HG02763 (cell line): ENCODE measurements at regions not wholly inside any gene's neighbourhood (a gene's known extent, or its start where the extent isn't known, plus 50 kb on each side); places are given as distances from the start of the nearest gene placed in this dataset.
"Not testable (repeated sequence)": the region's sequence is repeated elsewhere in the genome, so short reads cannot be mapped to it uniquely, and the experiment has no call there.

ENCODE experiments used
- ATAC-seq: cut with Tn5 transposase; IDR thresholded peaks from one replicate; pipeline ENCODE4 v1.9.1; 2021; ENCODE audit warnings: mild to moderate bottlenecking, moderate library complexity; ENCODE audit not compliant: unreplicated experiment

DNA sequence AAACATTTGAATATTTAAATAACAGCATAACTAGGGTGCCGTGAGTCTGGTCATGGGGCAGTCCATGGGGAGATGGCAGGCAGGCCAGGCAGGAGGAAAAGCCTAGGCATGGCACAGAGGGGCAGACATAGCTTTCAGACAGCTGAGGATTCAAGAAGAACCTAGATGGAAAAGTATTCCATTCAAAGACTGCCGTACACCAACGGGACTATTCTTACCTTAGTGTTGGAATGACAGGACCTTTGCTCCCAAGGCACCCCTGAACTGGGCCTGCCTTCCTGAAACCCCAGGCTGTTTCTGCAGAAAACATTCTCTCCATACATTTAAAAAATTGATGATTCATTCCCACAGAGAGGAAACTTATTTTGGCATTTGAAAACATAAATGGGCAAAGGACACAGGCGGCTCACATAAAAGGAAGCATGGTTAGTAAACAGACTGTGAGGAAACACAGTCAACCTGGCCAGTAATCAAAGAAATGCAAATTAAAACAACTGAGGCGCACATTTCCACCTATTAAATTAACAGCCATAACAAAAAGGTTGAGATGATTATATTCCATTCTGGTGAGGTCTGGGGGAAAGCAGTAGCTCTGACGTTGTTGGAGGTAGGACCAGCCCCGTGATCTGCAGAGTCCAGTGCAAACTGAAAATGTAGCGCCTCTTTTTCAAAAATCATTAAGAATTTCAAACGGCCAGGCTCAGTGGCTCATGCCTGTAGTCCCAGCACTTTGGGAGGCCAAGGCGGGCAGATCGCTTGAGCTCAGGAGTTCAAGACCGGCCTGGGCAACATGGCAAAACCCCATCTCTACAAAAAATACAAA is 71.3 kb upstream of the SMAD3 start:
- ATAC-seq: no peak

DNA sequence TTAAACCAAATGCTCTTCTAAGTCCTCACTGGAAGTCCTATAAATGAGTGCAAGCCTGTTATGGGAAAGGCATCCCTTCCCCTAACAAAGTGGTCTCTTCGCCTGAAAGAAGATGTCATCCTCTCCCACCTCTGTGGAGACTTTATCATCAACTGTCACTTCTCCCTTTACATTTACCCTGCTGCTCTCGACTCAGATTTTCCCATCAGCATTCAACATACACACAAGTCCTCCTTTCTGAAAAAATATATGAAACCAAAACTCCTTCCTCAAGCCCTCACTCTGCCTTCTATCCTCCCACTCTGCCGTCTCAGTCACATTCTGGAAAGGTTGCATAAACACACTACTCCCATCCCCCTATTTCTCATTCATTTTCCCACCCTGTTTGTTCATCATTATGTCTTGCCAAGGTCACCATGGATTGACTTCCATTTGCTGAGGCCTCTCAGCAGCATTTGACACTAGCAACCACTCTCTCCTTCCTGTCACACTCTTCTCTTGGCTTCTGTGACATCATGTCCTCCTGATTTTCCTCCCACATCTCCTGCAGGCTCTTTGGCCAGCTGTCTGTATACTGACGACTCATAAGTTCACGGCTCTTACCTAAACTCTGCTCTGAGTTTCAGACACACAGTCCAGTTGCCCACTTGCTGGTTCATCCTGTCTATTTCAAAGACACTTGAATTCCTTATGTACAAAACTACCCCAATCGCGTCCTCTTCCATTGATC is 70.3 kb upstream of the SMAD3 start:
- no peak for ATAC-seq

GRCh38 chr15:66996094-66996493 is 69.3 kb upstream of the SMAD3 start:
- ATAC-seq: no peak

DNA sequence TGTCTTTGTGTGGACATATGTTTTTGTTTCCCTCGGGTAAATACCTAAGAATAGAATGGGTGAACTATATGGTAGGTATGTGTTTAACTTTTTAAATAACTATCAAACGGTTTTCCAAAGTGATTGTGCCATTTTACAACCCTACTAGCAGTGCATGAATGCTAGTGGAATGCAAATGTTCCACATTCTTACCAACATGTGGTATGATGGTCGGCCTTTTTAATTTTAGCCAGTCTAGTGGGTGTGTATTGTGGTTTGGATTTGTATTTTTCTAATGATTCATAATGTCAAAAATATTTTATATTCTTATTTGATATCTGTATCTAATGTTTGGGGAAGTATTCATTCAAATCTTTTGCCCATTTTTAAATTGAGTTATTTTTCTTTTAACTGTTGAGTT is 68.2 kb upstream of the SMAD3 start:
- no peak for ATAC-seq

DNA sequence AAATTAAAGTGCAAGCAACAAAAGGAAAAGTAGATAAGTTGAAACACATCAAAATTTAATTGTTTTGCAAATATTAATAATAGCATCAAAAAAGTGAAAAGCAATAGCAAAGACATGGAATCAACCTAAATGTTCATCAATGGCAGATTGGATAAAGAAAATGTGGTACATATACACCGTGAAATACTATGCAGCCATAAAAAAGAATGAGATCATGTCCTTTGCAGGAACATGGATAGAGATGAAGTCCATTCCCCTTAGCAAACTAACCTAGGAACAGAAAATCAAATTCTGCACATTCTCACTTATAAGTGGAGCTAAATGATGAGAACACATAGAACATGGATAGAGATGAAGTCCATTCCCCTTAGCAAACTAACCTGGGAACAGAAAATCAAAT is 67.2 kb upstream of the SMAD3 start:
- ATAC-seq: not testable (repeated sequence)

- ATAC-seq: no peak
Observed at GRCh38 chr15:66999046-66999968, 66.1 kb upstream of the SMAD3 start.

GRCh38 chr15:67000896-67001295 is 64.5 kb upstream of the SMAD3 start:
- no peak for ATAC-seq

GRCh38 chr15:67002368-67002767 is 63.0 kb upstream of the SMAD3 start:
- ATAC-seq: no peak

- ATAC-seq: no peak
Observed at GRCh38 chr15:67003586-67003985, 61.8 kb upstream of the SMAD3 start.

- ATAC-seq: no peak
Observed at GRCh38 chr15:67004142-67004541, 61.3 kb upstream of the SMAD3 start.

GRCh38 chr15:67005294-67005996 is 60.0 kb upstream of the SMAD3 start:
- no peak for ATAC-seq

DNA sequence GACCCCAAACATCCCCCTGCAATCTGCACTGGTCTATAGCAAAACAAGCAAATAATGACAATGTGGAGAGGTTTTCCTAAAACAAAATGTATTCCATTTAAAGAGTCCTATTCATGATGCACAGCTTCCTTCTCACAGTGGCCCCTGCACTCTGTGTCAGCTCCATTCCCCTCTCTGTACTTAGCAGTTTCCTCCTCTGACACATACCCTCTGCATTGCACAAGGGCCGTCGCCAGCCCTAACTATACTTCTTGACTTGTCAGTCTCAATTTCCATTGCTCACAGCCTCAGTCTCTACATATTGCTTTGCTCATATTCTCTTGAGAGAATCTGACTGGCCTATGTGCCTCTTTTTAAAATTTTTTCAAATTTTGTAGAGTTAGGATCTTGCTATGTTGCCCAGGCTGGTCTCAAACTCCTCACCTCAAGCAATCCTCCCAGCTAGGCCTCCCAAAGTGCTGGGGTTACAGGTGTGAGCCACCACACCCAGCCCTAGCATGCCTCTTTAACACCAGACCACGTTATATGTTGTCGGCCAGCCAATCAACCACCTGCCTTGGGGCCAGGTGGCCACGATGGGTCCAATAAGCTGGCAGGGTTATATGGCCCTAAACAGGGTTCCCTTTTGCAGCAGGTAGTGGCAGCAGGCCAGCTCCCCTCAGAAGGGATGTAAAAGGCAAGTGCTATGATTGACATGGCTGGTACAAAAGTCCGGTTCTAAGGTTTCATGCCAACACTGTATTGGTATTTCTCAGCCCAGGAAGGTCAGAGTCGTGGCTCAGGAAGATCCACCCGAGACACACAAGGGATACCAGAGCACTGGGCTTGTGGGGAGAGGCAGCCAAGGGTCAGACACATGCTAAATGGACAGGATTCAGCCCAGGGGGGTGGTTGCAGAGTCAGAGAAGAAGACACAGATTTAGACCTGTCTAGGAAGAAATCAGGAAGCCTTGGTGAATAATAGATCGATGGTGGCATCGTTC is 59.0 kb upstream of the SMAD3 start:
- no peak for ATAC-seq

- ATAC-seq: no peak
Observed at GRCh38 chr15:67009576-67010569, 55.5 kb upstream of the SMAD3 start.

DNA sequence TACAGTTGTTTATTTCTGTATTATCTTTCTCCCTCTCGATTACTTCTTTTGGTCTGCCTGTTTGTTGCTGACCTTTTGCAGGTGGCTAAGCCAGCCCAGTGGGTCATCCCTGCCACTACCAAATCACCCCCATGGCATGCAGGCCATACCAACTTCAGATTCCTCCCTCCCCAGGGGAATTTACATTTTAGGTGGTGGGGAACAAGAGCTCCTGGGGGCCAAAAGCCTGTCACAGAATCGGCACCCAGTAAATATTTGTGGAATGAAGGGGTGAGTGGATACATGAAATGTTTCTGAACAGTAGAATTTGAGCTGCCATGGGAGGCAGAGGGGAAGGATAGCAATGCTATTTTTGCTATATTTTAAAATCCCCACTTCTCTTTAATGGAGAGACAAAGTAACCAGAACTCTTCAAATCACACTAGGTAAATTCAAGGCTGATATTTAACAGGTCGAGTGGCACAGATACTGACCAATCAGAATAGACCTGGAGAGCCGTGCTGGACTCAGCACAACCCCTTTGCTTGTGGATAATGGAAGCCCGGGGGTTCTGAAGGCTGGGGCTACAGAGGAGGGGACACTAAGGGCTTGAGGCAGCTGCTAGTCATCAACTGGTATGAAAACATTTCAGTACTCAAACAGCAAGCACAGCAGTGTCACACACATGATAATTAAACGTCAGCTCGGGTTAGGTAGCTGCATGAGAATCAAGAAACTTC is 54.3 kb upstream of the SMAD3 start:
- no peak for ATAC-seq

- ATAC-seq: no peak
Observed at GRCh38 chr15:67011617-67012005, 53.8 kb upstream of the SMAD3 start.

DNA sequence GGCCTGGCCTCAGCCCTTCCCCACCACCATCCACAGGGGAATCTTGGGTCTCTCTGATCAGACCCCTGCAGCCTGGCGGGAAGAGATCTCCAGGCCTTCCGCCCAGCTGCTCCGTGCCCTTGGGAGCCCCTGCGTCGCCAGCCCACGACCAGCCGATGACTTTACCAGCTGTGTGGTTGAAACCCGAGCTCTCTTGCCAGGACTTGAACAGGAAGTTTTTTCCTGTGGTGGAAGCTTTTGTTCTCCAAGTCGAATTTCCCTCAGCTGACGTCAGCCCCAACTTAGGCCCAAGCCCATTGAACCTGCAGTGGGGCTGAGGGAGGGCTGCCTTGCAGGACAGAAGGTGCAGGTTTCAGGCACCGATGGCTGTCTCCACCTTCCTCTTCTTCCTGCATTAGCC is 51.7 kb upstream of the SMAD3 start:
- no peak for ATAC-seq
